HepG2 (cell line): ENCODE measurements at regions not wholly inside any gene's neighbourhood (a gene's known extent, or its start where the extent isn't known, plus 50 kb on each side); places are given as distances from the start of the nearest gene placed in this dataset.

Experiments
- ARID4A ChIP-seq: sonication (generic); formaldehyde crosslinking; IDR thresholded peaks from 2 replicates; pipeline ENCODE4 v1.5.0; 2020; ENCODE audit warnings: mild to moderate bottlenecking, missing genetic modification reagents, borderline replicate concordance
- GZF1 ChIP-seq: sonication (generic); formaldehyde crosslinking; IDR thresholded peaks from 2 replicates; pipeline ENCODE4 v1.5.1; 2020; ENCODE audit warnings: mild to moderate bottlenecking, missing genetic modification reagents
- JDP2 ChIP-seq: sonication (generic); formaldehyde crosslinking; IDR thresholded peaks from 2 replicates; pipeline ENCODE4 v1.8.1; 2022; ENCODE audit warnings: missing genetic modification reagents, borderline replicate concordance
- KMT2A ChIP-seq: sonication (generic); formaldehyde crosslinking; IDR thresholded peaks from 2 replicates; pipeline ENCODE4 v1.4.0; 2020; ENCODE audit warnings: missing genetic modification reagents
- MATR3 ChIP-seq: sonication (generic); formaldehyde crosslinking; IDR thresholded peaks from 2 replicates; pipeline ENCODE4 v1.4.0; 2020; ENCODE audit warnings: missing genetic modification reagents
- MAX ChIP-seq: IDR thresholded peaks from 2 replicates; pipeline ENCODE4 v1.6.1; 2012; ENCODE audit warnings: inconsistent platforms
- MAZ ChIP-seq, 2 experiments: sonication (generic) in 1 of 2; formaldehyde crosslinking in 1 of 2; IDR thresholded peaks; 2 replicates each; pipeline versions ENCODE4 v1.5.0 to v1.6.1; 2012 to 2020; ENCODE audit warnings: low read depth in 2 of 2, mild to moderate bottlenecking in 2 of 2, borderline replicate concordance in 1 of 2, improper control_type of control experiment in 1 of 2, low read length in 1 of 2, missing genetic modification reagents in 1 of 2, moderate library complexity in 1 of 2
- MTA3 ChIP-seq: sonication (generic); formaldehyde crosslinking; IDR thresholded peaks from 2 replicates; pipeline ENCODE4 v1.4.0; 2020; ENCODE audit warnings: missing genetic modification reagents
- NFE2L2 ChIP-seq: fragments of 150-350 bp; IDR thresholded peaks from 2 replicates; pipeline ENCODE4 v1.6.1; 2014; ENCODE audit warnings: low read length
- RAD51 ChIP-seq: fragments of 450-650 bp; IDR thresholded peaks from 2 replicates; pipeline ENCODE4 v1.6.1; 2016; ENCODE audit warnings: borderline replicate concordance
- RCOR2 ChIP-seq: IDR thresholded peaks from 2 replicates; pipeline ENCODE4 v1.6.1; 2016; ENCODE audit warnings: missing biosample characterization, missing genetic modification reagents
- SAP130 ChIP-seq: IDR thresholded peaks from 2 replicates; pipeline ENCODE4 v1.6.1; 2016; ENCODE audit warnings: low read depth
- ZFP82 ChIP-seq: sonication (generic); formaldehyde crosslinking; IDR thresholded peaks from 2 replicates; pipeline ENCODE4 v1.5.1; 2020; ENCODE audit warnings: mild to moderate bottlenecking, missing genetic modification reagents, borderline replicate concordance
- ZFY ChIP-seq: sonication (generic); formaldehyde crosslinking; IDR thresholded peaks from 2 replicates; pipeline ENCODE4 v1.4.0; 2020; ENCODE audit warnings: missing genetic modification reagents
- ZNF256 ChIP-seq: sonication (generic); formaldehyde crosslinking; conservative IDR thresholded peaks from 2 replicates; pipeline ENCODE4 v1.4.0; 2020; ENCODE audit warnings: missing genetic modification reagents
- ZNF589 ChIP-seq: sonication (generic); formaldehyde crosslinking; conservative IDR thresholded peaks from 2 replicates; pipeline ENCODE4 v1.8.0; 2022; ENCODE audit warnings: mild to moderate bottlenecking, moderate library complexity, missing genetic modification reagents
- TF ChIP-seq, protein P1 (sequence below): sonication (generic); formaldehyde crosslinking; IDR thresholded peaks from 2 replicates; pipeline ENCODE4 v1.4.0; 2020; ENCODE audit warnings: missing genetic modification reagents, borderline replicate concordance
- TF ChIP-seq, protein P2 (sequence below): sonication (generic); formaldehyde crosslinking; conservative IDR thresholded peaks from 2 replicates; pipeline ENCODE4 v1.8.0; 2022; ENCODE audit warnings: missing genetic modification reagents

DNA sequence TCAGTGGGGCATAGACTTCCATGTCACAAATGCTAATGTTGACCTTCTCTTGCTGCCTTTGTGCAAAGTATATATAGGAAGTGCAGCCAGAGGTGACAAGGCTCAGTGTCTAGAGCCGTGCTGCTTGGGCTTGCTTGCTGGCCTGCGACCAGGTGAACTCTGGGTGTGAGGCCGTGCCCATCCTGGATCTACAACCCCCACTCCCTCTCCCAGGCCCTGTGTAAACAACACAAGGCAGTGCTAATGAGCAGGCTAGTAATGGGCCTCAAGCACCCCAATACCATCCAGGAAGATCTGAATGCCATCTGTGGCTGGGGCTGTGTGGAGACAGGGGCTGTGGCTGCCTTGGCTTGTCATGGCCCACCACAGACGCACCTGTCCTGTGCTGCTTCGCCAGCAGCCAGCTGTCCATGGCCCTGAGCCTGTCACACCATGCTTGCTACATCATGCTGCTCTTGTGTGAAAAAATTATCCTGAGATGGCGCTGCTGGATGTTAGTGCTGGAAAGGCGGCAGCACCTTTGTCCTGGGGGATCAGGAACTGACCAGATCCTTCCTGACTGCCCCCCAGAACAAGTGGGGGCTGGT is 107.6 kb upstream of the ZNF92 start (continued):
- TF ChIP-seq MAX (peak; percentile 49), ZNF589 (no peak), ARID4A (no peak), MATR3 (CRISPR knock-in tag) (no peak), JDP2 (CRISPR knock-in tag) (no peak), ZFY (CRISPR knock-in tag) (no peak), GZF1 (CRISPR knock-in tag) (no peak), SAP130 (CRISPR knock-in tag) (peak; percentile 23; the same call in 1 of the 2 replicates), RCOR2 (CRISPR knock-in tag) (no peak), ZFP82 (CRISPR knock-in tag) (no peak), ZNF256 (CRISPR knock-in tag) (no peak), RAD51 (no peak), KMT2A (CRISPR knock-in tag) (no peak), MAZ (IDR thresholded peaks at IDR 0.05; ENCODE audit: borderline replicate concordance, low read depth, low read length) (no peak), MAZ (CRISPR knock-in tag; IDR thresholded peaks at IDR 0.05; ENCODE audit: low read depth) (0 out of 2 replicates have a peak, but pooled peaks have one; percentile 14), MTA3 (CRISPR knock-in tag) (no peak), NFE2L2 (no peak)
- TF ChIP-seq, protein P1, sequence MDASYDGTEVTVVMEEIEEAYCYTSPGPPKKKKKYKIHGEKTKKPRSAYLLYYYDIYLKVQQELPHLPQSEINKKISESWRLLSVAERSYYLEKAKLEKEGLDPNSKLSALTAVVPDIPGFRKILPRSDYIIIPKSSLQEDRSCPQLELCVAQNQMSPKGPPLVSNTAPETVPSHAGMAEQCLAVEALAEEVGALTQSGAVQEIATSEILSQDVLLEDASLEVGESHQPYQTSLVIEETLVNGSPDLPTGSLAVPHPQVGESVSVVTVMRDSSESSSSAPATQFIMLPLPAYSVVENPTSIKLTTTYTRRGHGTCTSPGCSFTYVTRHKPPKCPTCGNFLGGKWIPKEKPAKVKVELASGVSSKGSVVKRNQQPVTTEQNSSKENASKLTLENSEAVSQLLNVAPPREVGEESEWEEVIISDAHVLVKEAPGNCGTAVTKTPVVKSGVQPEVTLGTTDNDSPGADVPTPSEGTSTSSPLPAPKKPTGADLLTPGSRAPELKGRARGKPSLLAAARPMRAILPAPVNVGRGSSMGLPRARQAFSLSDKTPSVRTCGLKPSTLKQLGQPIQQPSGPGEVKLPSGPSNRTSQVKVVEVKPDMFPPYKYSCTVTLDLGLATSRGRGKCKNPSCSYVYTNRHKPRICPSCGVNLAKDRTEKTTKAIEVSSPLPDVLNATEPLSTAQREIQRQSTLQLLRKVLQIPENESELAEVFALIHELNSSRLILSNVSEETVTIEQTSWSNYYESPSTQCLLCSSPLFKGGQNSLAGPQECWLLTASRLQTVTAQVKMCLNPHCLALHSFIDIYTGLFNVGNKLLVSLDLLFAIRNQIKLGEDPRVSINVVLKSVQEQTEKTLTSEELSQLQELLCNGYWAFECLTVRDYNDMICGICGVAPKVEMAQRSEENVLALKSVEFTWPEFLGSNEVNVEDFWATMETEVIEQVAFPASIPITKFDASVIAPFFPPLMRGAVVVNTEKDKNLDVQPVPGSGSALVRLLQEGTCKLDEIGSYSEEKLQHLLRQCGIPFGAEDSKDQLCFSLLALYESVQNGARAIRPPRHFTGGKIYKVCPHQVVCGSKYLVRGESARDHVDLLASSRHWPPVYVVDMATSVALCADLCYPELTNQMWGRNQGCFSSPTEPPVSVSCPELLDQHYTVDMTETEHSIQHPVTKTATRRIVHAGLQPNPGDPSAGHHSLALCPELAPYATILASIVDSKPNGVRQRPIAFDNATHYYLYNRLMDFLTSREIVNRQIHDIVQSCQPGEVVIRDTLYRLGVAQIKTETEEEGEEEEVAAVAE: no peak
- TF ChIP-seq, protein P2, sequence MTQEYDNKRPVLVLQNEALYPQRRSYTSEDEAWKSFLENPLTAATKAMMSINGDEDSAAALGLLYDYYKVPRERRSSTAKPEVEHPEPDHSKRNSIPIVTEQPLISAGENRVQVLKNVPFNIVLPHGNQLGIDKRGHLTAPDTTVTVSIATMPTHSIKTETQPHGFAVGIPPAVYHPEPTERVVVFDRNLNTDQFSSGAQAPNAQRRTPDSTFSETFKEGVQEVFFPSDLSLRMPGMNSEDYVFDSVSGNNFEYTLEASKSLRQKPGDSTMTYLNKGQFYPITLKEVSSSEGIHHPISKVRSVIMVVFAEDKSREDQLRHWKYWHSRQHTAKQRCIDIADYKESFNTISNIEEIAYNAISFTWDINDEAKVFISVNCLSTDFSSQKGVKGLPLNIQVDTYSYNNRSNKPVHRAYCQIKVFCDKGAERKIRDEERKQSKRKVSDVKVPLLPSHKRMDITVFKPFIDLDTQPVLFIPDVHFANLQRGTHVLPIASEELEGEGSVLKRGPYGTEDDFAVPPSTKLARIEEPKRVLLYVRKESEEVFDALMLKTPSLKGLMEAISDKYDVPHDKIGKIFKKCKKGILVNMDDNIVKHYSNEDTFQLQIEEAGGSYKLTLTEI (CRISPR knock-in tag): no peak
